ENCODE measurements at regions not wholly inside any gene's neighbourhood (a gene's known extent, or its start where the extent isn't known, plus 50 kb on each side); places are given as distances from the start of the nearest gene placed in this dataset.

GRCh38 chr7:37536706-37537105, 88.0 kb upstream of the ELMO1 start:
- TF ChIP-seq CTCF (IDR thresholded peaks at IDR 0.05; ENCODE audit: low read length) (no peak), EZH2 (IDR thresholded peaks at IDR 0.05; ENCODE audit: borderline replicate concordance, low read length) (no peak)
